GM18499 (cell line): ENCODE measurements at regions not wholly inside any gene's neighbourhood (a gene's known extent, or its start where the extent isn't known, plus 50 kb on each side); places are given as distances from the start of the nearest gene placed in this dataset.

Experiments used
- ATAC-seq: cut with Tn5 transposase; IDR thresholded peaks from one replicate; pipeline ENCODE4 v1.9.1; 2021; ENCODE audit warnings: moderate number of reproducible peaks; ENCODE audit not compliant: insufficient read depth, unreplicated experiment

DNA sequence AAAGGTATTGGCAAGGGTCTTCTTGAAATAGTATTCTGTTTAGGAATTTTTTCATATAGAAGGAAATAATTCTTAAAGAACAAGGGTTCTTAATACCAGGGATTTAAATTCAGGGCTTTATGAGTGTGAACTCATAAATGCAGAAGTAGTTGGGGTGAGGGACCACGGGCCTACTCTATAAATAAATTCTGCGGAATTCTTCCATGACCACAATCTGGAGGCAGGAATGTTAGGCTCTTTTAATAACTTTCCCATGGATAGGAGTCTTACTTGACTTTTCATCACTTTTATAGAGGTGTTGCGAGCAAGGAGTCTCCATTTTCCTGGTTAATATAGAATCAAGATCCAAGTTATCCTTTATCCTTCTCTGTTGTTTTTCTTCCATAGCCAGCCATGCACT lies 76.7 kb upstream of the SLC4A4 start:
- ATAC-seq, result no peak

DNA sequence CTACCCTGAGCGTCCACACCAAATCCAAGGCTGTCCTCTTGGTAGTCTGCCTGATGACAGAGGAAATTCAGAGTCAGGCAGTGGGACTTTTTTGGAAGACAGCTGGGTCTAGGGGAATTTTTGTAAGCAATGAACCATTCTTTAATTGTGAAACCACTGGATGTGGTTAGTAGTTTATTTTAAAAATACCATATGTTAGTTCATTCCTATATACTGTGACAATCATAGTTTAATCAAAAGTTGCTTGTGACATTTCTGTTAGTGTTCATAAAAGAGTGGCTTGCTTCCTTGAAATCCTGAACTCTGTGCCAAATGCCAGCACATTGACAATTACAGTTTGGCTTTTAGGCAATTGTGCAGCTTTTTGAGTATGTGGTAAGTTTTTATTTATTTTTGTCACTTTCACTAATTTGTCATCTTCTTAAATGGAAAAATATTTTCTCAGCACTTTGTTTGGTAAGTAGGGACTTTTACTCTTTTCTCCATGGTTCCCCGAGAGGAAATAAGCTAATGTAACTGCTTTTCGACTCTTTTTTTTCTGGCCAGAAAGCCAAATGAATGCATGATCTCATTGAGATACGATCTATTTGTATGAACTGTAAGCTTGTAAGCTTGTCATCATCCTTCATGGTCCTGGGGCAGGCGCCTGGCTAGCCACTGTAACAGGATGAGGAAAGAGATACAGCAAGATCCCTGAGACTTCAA lies 72.6 kb upstream of the SLC4A4 start:
- no peak for ATAC-seq

DNA sequence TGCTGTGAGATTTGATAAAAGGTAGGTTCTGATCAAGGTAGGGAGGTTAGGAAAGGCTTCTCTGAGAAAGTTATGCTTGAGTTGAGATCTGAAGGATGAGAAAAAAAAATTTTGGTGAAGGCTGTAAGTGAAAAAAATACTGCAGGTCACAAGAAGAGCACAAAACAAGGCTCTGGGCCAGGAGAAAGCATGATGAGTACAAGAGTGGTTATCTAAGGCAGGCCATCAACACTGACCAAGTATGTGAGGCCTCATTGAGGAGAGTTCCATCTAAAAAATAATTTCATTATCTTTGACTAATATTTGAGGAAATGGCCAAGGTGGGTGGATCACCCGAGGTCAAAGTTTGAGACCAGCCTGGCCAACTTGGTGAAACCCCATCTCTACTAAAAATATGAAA lies 71.6 kb upstream of the SLC4A4 start:
- no peak for ATAC-seq

DNA sequence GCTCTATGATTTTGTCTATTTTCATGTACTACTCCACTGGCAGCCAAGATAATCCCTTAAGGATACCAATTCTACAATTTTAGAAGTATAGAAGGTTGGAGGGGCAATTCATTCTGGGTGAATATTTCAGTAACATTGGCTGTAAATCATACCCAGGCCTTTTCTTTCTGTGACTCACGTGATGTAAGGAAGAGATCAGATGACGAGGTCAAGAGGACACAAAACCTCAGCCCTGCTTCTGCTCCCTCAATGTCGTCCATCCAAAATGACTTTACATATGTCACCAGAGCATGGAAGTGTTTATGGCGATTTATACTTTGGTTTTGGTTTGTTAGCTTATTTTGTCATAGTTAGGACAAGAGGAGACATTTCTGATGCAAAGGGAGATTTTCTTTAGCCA lies 70.7 kb upstream of the SLC4A4 start:
- no peak for ATAC-seq

DNA sequence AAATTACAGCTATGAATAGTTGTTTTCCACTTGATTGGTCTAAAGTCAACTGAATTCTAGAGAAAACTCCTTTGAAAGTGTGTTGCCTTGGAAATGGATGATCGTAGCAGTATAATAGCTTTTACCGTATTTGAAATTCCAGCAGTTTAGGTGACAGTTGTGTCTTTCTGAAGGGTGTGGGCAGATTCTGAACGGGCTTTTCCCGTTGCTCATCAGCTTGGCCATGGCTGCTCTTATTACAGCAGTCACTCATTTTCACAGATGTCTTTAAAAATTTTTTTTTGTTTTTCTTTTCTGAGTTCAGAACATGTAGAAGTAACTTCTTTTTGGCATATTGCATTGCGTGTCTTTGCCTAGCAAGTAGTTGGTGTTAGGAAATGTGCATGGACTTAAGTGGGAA lies 69.6 kb upstream of the SLC4A4 start:
- ATAC-seq, result no peak

DNA sequence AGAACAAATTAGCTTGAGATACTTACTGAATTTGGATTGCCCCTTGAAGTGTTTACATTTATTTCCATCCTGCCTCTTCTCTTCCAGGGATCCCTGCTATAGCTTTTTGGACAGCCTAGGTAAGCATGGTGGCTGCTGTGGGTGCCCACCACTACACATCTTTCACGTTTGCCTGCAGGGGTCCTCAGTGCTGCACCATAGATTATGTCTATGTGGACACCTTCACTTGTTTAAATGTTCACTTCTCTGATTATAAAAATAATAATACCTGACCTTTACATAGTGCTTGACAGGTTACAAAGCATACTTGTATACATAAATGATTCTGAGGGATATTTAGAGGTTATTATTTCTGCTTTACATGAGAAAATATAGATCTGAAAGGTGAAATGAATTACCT lies 67.9 kb upstream of the SLC4A4 start:
- ATAC-seq, result no peak

DNA sequence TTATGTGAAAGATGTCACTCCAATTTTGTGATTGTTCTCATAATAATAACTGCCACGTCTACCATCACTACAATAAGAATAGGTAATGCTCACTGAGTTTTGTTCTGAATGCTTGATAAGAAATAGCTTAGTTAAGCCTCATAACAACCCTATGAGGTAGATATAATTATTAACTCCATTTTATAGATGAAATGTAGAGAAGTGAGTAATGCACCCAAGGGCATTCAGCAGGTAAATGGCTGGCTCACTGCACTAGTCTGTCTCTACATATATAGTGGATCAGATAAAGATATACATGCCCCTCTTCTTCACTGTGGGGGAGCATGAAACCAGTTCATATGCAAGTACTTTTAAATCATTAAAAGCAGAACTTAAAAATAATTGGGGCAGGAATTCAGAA lies 65.8 kb upstream of the SLC4A4 start:
- ATAC-seq, result no peak

DNA sequence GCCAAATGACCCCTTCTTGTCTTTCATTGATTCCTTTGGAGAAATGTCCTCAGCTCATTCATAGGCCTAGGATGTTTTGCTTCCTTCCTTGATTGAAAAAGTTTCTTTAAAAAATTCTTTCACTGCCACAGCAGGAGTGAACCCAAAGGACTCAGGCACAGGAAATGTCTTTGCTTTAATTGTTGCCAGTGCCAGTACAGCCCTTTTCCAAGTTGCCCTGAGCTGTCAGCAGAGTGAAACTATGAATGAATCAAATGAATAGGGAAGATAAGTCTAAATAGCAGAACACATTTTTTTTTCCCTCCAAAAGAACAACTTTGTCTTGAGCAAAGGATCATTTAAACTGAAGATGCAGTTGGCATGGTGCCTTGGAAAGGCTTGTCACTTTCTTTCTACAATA lies 63.8 kb upstream of the SLC4A4 start:
- no peak for ATAC-seq

DNA sequence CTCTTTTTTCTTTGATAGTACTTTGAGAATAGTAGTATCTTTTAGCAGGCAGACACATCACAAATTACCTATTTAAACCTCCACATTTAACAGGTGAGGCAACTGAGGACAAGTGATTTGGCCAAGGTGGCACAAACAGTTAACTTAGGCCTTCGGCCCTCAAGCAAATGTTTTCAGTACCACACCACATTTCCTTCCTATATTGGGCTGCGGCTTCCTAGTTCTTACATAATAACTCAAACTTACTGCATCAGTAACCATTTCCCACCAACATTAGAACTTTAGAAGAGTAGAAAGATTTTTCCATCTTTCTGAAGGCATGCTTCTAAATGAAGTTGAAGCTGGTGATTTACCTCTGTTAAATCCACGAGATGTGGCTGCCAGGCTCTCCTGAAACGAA lies 63.2 kb upstream of the SLC4A4 start:
- ATAC-seq, result no peak

DNA sequence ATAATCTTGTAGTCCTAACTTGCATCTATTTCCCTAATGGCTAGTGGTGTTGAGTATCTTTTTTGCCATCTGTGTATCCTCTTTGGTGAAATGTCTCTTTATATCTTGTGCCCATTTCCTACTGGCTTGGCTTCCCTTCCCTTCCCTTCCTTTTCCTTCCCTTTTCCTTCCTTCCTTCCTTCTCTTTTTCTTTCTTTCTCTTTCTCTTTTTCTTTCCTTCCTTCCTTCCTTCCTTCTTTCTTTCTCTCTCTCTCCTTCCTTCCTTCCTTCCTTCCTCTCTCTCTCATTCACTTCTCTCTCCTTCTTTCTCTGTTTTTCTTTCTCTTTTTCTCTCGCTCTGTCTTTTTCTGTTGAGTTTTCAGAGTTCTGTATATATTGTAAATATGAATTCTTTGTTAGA lies 61.5 kb upstream of the SLC4A4 start:
- no peak for ATAC-seq

DNA sequence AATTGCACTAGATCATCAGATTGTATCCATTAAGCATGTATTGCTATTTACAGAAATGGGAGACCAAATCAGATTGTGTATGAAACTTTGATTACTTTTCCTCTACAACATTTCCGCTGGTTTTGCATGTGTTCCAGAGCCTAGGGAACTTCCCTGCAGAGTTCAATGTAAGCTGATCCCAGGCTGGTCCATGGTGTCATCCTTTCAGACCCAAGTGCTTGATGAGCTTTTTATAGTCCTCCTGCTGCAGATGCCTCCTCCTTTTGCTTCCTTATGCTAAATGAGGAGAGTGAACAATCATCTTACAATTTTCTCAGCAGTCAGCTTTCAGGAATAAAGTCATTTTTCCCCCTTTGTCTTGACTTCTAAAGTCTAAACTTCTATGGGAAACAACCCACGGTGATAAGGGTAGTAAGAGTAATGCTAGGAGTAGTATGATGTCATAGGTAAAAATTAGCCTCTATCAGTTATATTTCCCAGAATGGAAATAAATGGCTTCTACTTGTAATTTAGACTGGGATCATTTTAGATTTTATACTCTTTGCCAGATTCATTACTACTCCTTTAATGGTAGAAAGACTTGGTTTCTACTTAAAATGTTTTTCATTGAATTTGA lies 55.1 kb upstream of the SLC4A4 start:
- ATAC-seq, result no peak

DNA sequence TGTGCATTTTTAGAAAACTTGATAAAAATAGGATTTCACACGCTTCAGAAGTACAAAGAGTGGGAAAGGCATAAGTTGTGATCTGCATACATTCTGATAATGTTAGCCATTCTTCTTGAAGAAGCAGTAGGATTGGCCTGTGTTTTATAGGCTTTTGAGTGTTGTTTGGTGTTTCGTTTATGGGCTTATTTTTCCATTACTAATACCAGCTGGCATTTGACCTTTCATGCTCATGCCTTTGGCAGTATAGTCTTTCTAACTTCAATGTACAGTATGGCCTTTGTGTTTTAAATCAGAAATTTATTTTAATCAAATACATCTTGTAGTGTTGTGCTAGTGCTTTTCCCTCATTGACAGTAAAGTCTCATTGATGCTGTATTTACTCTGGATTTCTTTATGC lies 51.5 kb upstream of the SLC4A4 start:
- ATAC-seq, result no peak

DNA sequence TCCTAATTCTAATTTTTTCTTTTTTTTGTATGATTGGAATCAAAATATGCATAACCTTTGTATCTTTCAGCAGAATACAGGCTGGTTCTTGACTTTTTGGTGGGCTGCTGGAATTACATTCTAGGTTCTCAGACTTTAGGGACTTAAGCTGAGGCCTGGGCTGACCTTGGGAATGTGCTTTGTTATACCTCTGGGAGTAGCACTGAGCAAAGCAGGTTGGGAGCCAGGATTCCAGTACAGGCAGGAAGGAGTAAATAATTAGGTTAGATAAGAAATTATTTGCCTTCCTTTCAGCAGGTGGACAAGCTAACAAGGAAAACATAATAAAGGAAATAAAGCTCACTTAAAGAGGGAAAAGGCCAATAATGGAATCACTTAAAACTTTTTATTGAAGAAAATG lies 49.9 kb upstream of the SLC4A4 start:
- ATAC-seq, result no peak
